Breast epithelium (tissue), 3 donors: ENCODE measurements at regions not wholly inside any gene's neighbourhood (a gene's known extent, or its start where the extent isn't known, plus 50 kb on each side); places are given as distances from the start of the nearest gene placed in this dataset.

Source experiments
- CTCF ChIP-seq, 3 donors: fragments of 450-650 bp; IDR thresholded peaks; one replicate each; pipeline ENCODE4 v1.5.1; 2016 to 2017; ENCODE audit warnings: antibody characterized with exemption in 3 of 3, mild to moderate bottlenecking in 3 of 3, moderate library complexity in 3 of 3
- POLR2A ChIP-seq: fragments of 450-650 bp; IDR thresholded peaks from one replicate; pipeline ENCODE4 v1.6.1; 2016; ENCODE audit warnings: antibody characterized with exemption, mild to moderate bottlenecking, moderate library complexity

- no peak for TF ChIP-seq CTCF (IDR thresholded peaks at IDR 0.05)
- TF ChIP-seq POLR2A, result no peak
Measured at GRCh38 chr13:94816256-94816655, 103.9 kb upstream of the SOX21 start.
